ENCODE measurements at regions not wholly inside any gene's neighbourhood (a gene's known extent, or its start where the extent isn't known, plus 50 kb on each side); places are given as distances from the start of the nearest gene placed in this dataset.

DNA sequence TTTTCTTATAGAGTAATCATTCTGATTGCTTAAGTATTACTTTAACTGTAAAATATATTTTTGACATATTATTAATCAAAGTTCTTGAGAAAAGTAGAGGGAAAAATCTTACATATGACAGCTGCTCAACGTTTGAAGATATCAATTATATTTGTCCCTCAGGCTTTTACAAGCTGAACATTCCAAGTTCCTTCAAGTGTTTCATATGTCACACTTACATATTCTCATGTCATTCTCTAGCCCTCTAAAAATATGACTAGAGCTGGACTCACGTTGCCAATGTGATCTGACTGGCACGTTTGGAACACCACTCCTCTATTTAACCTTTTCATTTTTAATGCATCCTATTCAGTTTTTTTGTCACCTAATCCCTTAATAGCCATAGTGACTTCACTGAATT is 492.9 kb downstream of the PCDH18 start:
- TF ChIP-seq RFX5 (IDR thresholded peaks at IDR 0.05; ENCODE audit: low read depth, low read length) = no peak
- TF ChIP-seq TAF1 (IDR thresholded peaks at IDR 0.05; ENCODE audit: borderline replicate concordance, low read depth, low read length) = no peak
- no peak for TF ChIP-seq SMC3 (IDR thresholded peaks at IDR 0.05; ENCODE audit: borderline replicate concordance, low read length)
- TF ChIP-seq, protein P1, sequence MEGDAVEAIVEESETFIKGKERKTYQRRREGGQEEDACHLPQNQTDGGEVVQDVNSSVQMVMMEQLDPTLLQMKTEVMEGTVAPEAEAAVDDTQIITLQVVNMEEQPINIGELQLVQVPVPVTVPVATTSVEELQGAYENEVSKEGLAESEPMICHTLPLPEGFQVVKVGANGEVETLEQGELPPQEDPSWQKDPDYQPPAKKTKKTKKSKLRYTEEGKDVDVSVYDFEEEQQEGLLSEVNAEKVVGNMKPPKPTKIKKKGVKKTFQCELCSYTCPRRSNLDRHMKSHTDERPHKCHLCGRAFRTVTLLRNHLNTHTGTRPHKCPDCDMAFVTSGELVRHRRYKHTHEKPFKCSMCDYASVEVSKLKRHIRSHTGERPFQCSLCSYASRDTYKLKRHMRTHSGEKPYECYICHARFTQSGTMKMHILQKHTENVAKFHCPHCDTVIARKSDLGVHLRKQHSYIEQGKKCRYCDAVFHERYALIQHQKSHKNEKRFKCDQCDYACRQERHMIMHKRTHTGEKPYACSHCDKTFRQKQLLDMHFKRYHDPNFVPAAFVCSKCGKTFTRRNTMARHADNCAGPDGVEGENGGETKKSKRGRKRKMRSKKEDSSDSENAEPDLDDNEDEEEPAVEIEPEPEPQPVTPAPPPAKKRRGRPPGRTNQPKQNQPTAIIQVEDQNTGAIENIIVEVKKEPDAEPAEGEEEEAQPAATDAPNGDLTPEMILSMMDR (IDR thresholded peaks at IDR 0.05 in 2 of 3, conservative IDR thresholded peaks at IDR 0.05 in 1 of 3; ENCODE audit: control insufficient read depth in 2 of 3, extremely low read depth in 1 of 3, insufficient read depth in 1 of 3, low read depth in 3 of 3, low read length in 3 of 3) = no peak
- no peak for TF ChIP-seq NRF1 (conservative IDR thresholded peaks at IDR 0.05; ENCODE audit: low read depth, low read length)
- TF ChIP-seq CHD2 (IDR thresholded peaks at IDR 0.05; ENCODE audit: borderline replicate concordance, low read depth, low read length) = no peak
- TF ChIP-seq POLR2A (IDR thresholded peaks at IDR 0.05; ENCODE audit: low read depth, low read length) = no peak
